Lower leg skin (tissue), 3 donors: ENCODE measurements at regions not wholly inside any gene's neighbourhood (a gene's known extent, or its start where the extent isn't known, plus 50 kb on each side); places are given as distances from the start of the nearest gene placed in this dataset.

ENCODE experiments used
- CTCF ChIP-seq, 3 donors: fragments of 450-650 bp; IDR thresholded peaks; one replicate each; pipeline ENCODE4 v1.5.1; 2016; ENCODE audit warnings: antibody characterized with exemption in 3 of 3, mild to moderate bottlenecking in 3 of 3, moderate library complexity in 2 of 3
- POLR2A ChIP-seq, 2 donors: fragments of 450-650 bp; IDR thresholded peaks; one replicate each; pipeline ENCODE4 v1.6.1; 2016 to 2017; ENCODE audit warnings: antibody characterized with exemption in 2 of 2, mild to moderate bottlenecking in 1 of 2, moderate library complexity in 1 of 2

GRCh38 chr5:31133488-31133887 is 60.0 kb upstream of the CDH6 start:
- no peak for TF ChIP-seq CTCF (IDR thresholded peaks at IDR 0.05)
- TF ChIP-seq POLR2A (IDR thresholded peaks at IDR 0.05) = no peak
